HG03558 (cell line): ENCODE measurements at regions not wholly inside any gene's neighbourhood (a gene's known extent, or its start where the extent isn't known, plus 50 kb on each side); places are given as distances from the start of the nearest gene placed in this dataset.

Experiments
- ATAC-seq: cut with Tn5 transposase; IDR thresholded peaks from one replicate; pipeline ENCODE4 v1.9.1; 2021; ENCODE audit warnings: moderate number of reproducible peaks; ENCODE audit not compliant: unreplicated experiment; ENCODE audit errors: extremely low read depth

DNA sequence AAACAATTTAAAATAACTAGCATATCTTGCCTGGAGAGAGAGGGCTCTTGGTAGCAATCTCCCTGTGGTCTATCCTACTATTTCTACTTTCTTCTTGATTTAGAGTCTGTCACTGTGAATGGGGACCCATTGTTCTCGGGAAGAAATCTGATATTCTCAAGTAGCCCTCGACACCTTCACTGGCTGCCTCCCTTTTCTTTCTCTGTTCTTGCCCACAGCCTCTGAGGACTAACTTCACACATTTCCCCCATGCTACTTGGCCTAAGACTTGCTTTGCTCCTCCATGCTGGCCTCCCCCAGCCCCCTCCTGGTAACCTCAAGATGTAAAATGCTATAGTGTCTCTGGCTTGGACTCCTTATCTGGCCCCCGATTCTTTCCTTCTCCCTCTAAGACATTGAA lies 58.8 kb upstream of the NT5C1B start:
- no peak for ATAC-seq

DNA sequence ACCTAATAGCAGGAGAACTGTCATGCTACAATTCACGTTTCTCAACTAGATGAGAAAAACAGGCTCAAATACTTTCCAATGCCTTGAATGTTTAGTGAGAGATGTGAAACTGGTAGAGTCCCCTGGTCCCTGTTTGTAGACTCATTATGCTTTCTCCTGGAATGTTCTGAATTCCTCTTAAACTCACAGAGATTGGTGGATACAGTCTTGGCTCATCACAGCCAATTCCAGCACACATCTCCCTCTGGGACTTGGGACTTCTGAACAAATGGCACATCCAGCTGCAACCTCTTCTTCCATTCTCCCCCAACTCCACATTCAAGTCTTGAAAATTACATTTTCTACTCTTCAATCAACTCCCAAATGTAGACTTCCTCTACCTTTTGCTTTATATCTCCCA lies 58.4 kb upstream of the NT5C1B start:
- ATAC-seq, result no peak

DNA sequence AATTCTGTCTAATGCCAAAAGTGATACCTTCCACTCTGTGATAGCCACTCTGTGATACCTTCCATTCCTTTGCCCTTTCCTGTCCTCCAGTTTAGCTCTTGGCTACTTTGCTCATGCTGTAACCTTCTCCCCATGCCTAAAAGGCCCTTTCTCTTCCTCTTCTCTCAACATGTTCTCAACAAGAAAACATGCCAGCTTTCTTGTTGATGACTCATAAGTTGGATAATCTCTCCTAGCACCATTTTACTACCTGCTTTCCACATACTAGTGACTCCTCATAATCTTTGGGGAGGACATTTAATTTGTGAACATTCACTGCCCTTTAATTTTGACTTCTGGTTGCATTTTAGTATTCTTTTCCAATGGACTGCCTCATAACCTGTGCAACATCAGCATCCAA lies 55.9 kb upstream of the NT5C1B start:
- ATAC-seq, result no peak

DNA sequence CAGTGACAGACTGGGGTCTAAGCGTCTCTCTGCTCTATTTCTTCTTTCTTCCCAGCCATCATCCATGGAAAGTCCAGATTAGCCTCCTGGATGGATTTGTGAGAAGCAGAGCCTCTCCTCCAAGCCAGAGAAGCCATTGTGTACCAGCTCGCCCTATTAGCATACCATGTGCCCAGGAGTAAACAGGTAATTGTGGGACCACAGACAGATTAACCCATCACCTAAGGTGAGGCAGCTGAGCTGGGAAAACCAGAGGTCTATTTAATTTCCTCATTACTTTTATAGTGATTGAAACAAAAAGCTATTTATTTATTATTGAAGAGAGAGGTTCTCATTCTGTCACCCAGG lies 54.7 kb upstream of the NT5C1B start:
- no peak for ATAC-seq

DNA sequence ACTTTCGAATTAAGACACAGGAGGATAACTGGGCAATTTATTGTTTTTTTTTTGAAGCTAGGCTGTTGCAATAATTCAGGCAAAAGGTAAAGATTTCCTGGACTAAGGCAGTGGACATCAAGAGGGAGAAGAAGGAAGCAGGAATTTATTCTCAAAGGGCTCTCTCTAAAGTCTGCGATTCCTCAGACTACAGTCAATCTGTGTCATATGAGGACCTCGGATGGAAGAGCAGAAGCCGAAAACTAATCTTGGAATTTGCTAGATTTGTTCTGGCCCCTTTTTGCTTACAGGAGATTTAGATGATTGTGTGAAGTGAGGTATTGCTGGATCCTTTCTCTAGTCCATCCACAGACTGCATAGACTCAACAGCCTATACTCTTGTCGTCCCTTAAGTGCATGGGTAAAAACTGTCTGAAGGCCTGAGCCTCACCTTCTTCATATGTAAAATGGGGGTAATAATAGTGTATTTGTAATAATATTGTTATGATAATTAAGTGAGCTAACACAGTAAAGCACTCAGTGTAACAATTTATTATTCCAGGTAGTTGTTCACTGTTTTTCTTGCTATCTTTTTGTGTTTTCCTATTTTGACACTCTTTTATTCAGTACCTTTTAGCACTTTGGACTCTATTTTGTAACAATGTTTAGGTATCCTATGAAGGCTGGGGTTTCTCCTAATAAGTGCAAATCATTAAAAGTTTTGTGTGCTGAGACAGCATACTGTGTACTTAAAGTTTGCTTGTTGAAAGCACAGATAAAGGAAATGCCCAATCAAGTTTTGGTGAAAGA lies 54.2 kb upstream of the NT5C1B start:
- ATAC-seq, result no peak

DNA sequence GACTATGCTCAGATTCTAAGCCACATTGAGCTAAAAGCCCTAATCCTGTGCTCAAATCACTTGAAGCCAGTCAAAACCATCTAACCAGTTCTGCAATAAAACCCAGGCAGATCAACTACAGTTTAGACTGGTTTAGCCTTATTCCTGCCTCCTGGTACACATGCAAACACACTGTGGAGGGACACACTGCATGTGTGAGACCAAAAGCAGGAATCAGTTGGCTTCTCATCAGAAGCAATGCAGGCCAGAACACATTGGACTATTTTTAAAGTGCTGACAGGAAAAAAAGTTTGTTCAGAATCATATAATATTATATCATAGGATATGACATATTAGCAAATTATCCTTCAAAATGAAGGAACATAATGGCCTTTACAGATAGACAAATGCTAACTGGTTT lies 52.5 kb upstream of the NT5C1B start:
- no peak for ATAC-seq

DNA sequence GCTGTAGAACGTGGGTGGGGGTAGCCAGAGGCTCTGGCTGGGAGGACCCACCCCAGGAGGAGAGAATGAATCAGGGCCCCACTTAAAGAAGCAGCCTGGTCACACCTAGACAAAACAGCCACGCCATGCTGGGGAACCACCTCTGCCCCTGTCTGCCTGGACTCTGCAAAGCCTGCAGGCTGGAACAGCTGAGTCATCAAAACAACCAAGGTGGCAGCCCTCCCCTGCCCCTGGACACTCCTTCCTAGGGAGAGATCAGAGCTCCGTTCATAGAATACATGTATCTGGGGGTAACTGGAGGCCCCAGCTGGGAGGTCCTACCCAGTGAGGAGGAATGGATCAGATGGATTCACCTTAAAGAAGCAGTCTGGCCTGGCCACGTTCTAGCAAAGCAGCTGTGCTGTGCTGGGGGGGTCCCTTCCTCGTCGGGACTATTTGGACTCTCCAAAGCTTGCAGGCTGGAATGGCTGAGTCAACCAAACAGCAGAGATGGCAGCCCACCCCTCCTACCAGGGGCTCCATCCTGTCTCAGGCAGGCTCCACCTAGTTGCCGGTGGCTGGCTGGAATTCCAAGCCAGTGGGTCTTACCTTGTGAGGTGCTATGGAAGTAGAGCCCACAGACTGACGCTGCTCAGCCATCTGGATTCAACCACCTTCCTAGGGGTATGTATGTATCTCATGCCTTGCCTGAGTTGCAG lies 50.5 kb upstream of the NT5C1B start:
- ATAC-seq, result no peak
